GM21786 (cell line): ENCODE measurements at regions not wholly inside any gene's neighbourhood (a gene's known extent, or its start where the extent isn't known, plus 50 kb on each side); places are given as distances from the start of the nearest gene placed in this dataset.

Source experiments
- ATAC-seq: cut with Tn5 transposase; IDR thresholded peaks from one replicate; pipeline ENCODE4 v1.9.1; 2021; ENCODE audit not compliant: unreplicated experiment

GRCh38 chr3:115518100-115518852 lies 105.0 kb upstream of the GAP43 start:
- no peak for ATAC-seq

- ATAC-seq, result no peak
These were observed 103.1 kb upstream of the GAP43 start for GRCh38 chr3:115520241-115520640.

GRCh38 chr3:115520651-115521245 lies 102.6 kb upstream of the GAP43 start:
- no peak for ATAC-seq

DNA sequence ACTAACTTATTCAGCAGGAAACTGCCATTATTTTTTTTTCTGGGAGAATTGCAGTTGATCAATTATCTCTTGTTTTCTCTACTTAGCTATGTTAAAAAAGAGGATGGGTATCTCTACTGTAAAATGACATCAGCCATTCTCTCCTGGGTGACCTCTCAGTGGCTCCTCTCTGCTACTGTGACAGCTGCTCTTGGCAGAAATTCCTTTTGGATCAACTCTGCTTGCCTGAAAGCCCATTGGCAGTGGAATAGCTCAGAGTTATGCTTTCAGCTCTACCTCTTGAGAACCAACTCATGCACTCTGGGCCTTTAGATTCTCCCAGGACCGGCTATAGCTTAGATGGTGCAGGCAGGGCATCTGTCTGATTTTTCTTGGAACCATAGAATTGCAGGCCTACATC lies 99.9 kb upstream of the GAP43 start:
- ATAC-seq, result no peak

DNA sequence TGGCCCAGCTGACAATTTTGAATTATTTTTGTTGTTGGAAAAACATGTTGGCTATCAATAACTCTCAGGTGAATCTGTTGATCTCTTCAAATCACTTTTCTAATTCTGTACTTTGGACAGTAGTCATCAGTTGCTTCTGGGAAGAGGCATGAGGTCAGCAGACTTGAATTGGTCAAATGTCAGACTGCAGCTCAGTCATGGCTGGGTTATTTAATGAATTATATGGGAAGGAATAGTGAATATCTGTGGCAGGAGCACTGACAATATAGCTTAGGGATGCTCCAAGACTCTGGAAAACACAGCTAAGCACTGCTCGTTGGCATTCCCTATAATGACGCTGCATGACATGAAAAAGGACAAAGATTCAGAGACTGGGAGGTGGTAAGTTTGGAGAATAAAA lies 98.8 kb upstream of the GAP43 start:
- ATAC-seq, result no peak

DNA sequence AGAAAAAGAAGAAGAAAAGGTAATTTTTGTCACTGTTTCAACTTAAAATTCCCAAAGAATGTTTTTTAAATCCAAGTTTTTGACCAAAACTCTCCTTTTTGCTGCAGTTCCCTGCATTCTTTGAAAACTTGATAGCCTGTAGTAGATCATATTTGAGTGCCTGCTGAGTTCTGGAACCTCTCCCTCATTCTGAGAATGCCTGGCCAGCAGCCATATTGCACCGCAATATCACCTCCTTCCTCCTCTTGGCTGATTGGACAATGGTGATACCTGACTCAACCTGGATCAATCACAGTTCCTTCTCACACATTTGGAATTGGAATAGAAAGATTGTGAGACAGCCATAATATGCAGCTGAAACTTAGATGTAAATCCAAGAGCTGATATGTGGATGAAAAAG lies 97.6 kb upstream of the GAP43 start:
- ATAC-seq, result no peak

GRCh38 chr3:115533218-115533617 lies 90.1 kb upstream of the GAP43 start:
- no peak for ATAC-seq

DNA sequence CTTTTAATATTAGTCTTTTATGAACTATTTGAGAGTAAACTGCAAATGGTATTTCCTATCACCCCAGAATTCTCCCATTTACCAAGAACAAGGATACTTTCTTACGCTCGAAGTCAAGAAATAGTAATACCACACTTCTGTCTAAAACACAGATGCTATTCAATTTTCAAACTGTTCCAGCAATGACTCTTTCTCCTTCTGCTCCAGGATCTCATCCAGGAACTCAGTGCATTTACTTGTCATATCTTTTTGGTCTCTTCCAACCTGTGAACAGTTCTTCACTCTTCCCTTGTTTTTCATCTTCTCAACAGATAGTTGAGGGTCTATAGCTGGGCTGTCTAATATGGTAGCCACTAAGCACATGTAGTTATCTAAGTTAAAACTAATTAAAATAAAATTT lies 87.1 kb upstream of the GAP43 start:
- ATAC-seq, result no peak

- ATAC-seq, result no peak
These were observed 85.6 kb upstream of the GAP43 start for GRCh38 chr3:115537669-115538068.

DNA sequence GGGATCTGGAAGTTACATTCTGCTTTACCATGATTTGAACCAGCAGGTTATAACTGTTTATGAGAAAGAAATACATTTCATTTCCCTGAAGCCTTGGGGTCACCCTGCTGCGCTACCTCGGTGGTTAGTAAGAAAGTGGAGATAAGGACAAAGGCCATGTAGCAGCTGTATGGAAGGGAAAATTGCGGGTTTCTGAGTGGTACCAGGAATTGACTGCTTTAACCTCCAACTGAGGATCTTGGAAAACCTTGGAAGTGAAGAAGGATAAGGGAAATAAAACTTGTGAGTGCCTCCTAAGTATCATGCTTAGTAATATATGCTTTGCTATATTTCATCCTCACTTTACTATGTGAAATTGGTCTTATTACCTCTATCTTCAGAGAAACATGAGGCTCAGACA lies 76.1 kb upstream of the GAP43 start:
- ATAC-seq, result no peak

- no peak for ATAC-seq
These were observed 74.7 kb upstream of the GAP43 start for GRCh38 chr3:115548611-115549010.

DNA sequence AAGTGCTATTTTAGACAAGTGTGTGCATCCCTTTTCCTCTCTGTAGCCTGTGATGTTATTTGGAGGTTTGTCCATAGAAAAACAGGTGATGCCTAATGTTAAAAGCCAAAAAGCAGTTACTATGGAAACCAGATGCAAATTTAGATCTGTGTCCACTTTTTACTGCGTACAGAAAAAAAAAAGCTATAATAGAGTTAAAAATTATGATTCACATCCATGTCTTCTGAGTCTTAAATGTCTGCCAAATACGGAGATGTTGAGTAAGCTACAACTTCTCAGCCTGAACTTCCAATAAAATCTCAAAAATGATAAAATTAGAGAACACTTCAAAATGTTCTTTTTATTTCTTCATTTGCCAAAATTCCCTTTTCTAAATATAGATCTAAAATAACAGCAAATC lies 74.2 kb upstream of the GAP43 start:
- ATAC-seq, result no peak

GRCh38 chr3:115550285-115550761 lies 73.0 kb upstream of the GAP43 start:
- ATAC-seq, result no peak

- ATAC-seq, result no peak
These were observed 72.3 kb upstream of the GAP43 start for GRCh38 chr3:115551016-115551415.

GRCh38 chr3:115552007-115552406 lies 71.3 kb upstream of the GAP43 start:
- ATAC-seq, result no peak

GRCh38 chr3:115553796-115554486 lies 69.4 kb upstream of the GAP43 start:
- no peak for ATAC-seq

DNA sequence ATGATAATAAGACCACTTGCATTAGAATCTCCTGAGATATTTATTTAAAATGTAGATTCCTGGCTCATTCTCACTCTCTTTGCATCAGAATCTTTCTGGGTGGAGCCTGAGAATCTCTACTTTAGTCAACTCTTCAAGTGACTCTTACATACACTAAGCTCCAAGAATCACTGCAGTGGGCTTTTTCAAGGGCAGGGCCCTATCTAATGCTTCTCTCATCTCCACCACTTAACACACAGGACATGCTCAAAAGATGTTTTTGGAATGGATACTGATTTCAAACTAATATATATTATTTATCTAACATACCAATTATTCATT lies 68.9 kb upstream of the GAP43 start:
- ATAC-seq, result no peak

- ATAC-seq, result no peak
These were observed 60.6 kb upstream of the GAP43 start for GRCh38 chr3:115562636-115563267.

GRCh38 chr3:115563984-115564383 lies 59.3 kb upstream of the GAP43 start:
- no peak for ATAC-seq

DNA sequence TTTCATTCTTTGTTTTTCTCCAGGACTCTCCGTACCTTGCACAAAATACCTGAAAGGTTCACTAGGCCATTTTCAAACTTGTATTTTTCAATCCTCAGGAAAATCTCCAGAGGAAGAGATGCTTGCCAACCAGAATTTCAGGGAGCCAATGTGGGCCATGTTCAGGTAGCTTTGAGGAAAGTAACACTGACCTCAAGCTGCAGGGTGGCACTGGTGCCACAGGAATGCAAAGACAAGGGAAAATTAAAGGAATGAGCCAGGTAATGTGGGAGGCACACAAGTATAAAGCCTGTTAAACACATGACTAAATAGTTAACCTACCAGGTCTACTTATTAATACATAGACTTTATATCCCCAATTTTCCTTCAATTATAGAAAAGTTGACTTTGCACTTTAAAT lies 51.9 kb upstream of the GAP43 start:
- ATAC-seq, result no peak
